ENCODE measurements at regions not wholly inside any gene's neighbourhood (a gene's known extent, or its start where the extent isn't known, plus 50 kb on each side); places are given as distances from the start of the nearest gene placed in this dataset.

- TF ChIP-seq, protein P1, sequence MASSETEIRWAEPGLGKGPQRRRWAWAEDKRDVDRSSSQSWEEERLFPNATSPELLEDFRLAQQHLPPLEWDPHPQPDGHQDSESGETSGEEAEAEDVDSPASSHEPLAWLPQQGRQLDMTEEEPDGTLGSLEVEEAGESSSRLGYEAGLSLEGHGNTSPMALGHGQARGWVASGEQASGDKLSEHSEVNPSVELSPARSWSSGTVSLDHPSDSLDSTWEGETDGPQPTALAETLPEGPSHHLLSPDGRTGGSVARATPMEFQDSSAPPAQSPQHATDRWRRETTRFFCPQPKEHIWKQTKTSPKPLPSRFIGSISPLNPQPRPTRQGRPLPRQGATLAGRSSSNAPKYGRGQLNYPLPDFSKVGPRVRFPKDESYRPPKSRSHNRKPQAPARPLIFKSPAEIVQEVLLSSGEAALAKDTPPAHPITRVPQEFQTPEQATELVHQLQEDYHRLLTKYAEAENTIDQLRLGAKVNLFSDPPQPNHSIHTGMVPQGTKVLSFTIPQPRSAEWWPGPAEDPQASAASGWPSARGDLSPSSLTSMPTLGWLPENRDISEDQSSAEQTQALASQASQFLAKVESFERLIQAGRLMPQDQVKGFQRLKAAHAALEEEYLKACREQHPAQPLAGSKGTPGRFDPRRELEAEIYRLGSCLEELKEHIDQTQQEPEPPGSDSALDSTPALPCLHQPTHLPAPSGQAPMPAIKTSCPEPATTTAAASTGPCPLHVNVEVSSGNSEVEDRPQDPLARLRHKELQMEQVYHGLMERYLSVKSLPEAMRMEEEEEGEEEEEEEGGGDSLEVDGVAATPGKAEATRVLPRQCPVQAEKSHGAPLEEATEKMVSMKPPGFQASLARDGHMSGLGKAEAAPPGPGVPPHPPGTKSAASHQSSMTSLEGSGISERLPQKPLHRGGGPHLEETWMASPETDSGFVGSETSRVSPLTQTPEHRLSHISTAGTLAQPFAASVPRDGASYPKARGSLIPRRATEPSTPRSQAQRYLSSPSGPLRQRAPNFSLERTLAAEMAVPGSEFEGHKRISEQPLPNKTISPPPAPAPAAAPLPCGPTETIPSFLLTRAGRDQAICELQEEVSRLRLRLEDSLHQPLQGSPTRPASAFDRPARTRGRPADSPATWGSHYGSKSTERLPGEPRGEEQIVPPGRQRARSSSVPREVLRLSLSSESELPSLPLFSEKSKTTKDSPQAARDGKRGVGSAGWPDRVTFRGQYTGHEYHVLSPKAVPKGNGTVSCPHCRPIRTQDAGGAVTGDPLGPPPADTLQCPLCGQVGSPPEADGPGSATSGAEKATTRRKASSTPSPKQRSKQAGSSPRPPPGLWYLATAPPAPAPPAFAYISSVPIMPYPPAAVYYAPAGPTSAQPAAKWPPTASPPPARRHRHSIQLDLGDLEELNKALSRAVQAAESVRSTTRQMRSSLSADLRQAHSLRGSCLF (CRISPR knock-in tag; IDR thresholded peaks at IDR 0.05; ENCODE audit: borderline replicate concordance) = no peak
- TF ChIP-seq SRSF4 (IDR thresholded peaks at IDR 0.05; ENCODE audit: low read depth, low read length, poor library complexity, severe bottlenecking) (no peak), KLF6 (CRISPR knock-in tag; IDR thresholded peaks at IDR 0.05) (no peak), NFE2 (CRISPR knock-in tag; IDR thresholded peaks at IDR 0.05) (no peak), ZNF841 (CRISPR knock-in tag; IDR thresholded peaks at IDR 0.05; ENCODE audit: borderline replicate concordance) (no peak), ZEB1 (IDR thresholded peaks at IDR 0.05; ENCODE audit: insufficient replicate concordance, low read depth) (no peak), HOXA5 (CRISPR knock-in tag; IDR thresholded peaks at IDR 0.05) (no peak)
Measured at GRCh38 chr10:100683004-100683403, 62.4 kb upstream of the PAX2 start (continued).

- no peak for ATAC-seq
Measured at GRCh38 chr10:100683545-100684300, 61.7 kb upstream of the PAX2 start.

More at GRCh38 chr10:100683545-100684300, 61.7 kb upstream of the PAX2 start:
- H3K36me3 ChIP-seq (replicated peaks in 1 of 2; ENCODE audit: control insufficient read depth in 1 of 2, insufficient read depth in 2 of 2, low read length in 2 of 2) = no peaks in the 10 kb centered on the region
- H2AFZ ChIP-seq (ENCODE audit: low read length) = no peak overlapping the region
- no peak overlapping the region for H3K27ac ChIP-seq (ENCODE audit: extremely low read length, insufficient read depth, low read length)
- CTCF ChIA-PET (ENCODE audit: low intra/inter-chr PET ratio, low total read pairs) = no interaction called here
- WGBS (ENCODE audit: low lambda C conversion rate) = 11% methylated on average over 14 of the region's 14 CpGs
- POLR2A ChIA-PET = no interaction called here
- H3K4me3 ChIP-seq (replicated peaks in 1 of 3; ENCODE audit: insufficient read depth in 1 of 3, low read depth in 2 of 3, low read length in 3 of 3) = no peak overlapping the region
- H3K4me2 ChIP-seq (ENCODE audit: low read depth, low read length) = no peak overlapping the region
- H4K20me1 ChIP-seq (ENCODE audit: insufficient read depth, low read length) = no peaks in the 10 kb centered on the region
- intact Hi-C loops (cut with micrococcal nuclease; ENCODE audit: unreplicated experiment) = no loop called here
- FAIRE-seq (no peak), DNase-seq (ENCODE audit: low spot score) (no peak)
- H3K27me3 ChIP-seq (ENCODE audit: control insufficient read depth in 1 of 2, insufficient read depth in 2 of 2, low read length in 2 of 2) = peaks cover 3 to 53% of the 10 kb centered on the region in 2 experiments; a peak in 4 of 5 replicates
- no TSS peak for BruUV-seq (replicated peaks)
- no peaks in the 10 kb centered on the region for H3K9me3 ChIP-seq (ENCODE audit: low read length)
- no peaks in the 10 kb centered on the region for H3K4me1 ChIP-seq (ENCODE audit: insufficient read depth, low read length)
- H3K79me2 ChIP-seq (ENCODE audit: insufficient read depth, low read length) = no peaks in the 10 kb centered on the region
- no peak overlapping the region for H3K9ac ChIP-seq (ENCODE audit: insufficient read depth, low read depth, low read length)
- TF ChIP-seq, protein P2, sequence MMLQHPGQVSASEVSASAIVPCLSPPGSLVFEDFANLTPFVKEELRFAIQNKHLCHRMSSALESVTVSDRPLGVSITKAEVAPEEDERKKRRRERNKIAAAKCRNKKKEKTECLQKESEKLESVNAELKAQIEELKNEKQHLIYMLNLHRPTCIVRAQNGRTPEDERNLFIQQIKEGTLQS (CRISPR knock-in tag; IDR thresholded peaks at IDR 0.05) = no peak
- no peak for TF ChIP-seq ARNT2 (CRISPR knock-in tag; IDR thresholded peaks at IDR 0.05; ENCODE audit: low read depth)
- no peak for TF ChIP-seq ZMYM4 (CRISPR knock-in tag; IDR thresholded peaks at IDR 0.05)
- TF ChIP-seq PAXIP1 (CRISPR knock-in tag; conservative IDR thresholded peaks at IDR 0.05) = no peak
- TF ChIP-seq FOXA1 (IDR thresholded peaks at IDR 0.05) = no peak
- no peak for TF ChIP-seq FOXA1 (CRISPR knock-in tag; IDR thresholded peaks at IDR 0.05)
- in situ Hi-C loops (cut with HindIII; ENCODE audit: extremely low pct_ligation_motif_present, low pct_unique_long_range_greater_than_20kb) = no loop called here

Measured in HepG2 (cell line).